HG02870 (cell line): ENCODE measurements at regions not wholly inside any gene's neighbourhood (a gene's known extent, or its start where the extent isn't known, plus 50 kb on each side); places are given as distances from the start of the nearest gene placed in this dataset.
"Not testable (repeated sequence)": the region's sequence is repeated elsewhere in the genome, so short reads cannot be mapped to it uniquely, and the experiment has no call there.

Source experiments
- ATAC-seq: cut with Tn5 transposase; IDR thresholded peaks from one replicate; pipeline ENCODE4 v1.9.1; 2021; ENCODE audit warnings: mild to moderate bottlenecking, moderate library complexity; ENCODE audit not compliant: unreplicated experiment

DNA sequence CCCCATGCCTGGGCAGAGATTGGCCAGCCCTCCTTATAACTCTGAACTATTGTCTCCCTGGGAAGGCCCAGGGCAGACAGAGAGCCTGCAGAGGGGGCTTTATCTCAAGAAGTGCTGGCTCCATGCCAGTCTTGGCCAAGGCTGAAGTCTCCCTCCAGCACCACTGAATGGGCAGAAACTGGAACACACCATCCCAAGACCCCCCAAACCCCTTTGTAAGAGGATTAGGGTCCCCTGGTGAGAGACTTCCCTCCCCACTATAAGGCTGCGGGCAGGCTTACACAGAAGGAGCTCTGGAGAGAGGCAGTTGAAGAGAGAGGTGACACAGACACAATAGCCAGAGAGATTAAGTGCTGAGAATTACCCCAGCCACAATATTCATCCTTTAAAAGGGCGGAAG lies 97.2 kb downstream of the NAV1 start:
- ATAC-seq = no peak

DNA sequence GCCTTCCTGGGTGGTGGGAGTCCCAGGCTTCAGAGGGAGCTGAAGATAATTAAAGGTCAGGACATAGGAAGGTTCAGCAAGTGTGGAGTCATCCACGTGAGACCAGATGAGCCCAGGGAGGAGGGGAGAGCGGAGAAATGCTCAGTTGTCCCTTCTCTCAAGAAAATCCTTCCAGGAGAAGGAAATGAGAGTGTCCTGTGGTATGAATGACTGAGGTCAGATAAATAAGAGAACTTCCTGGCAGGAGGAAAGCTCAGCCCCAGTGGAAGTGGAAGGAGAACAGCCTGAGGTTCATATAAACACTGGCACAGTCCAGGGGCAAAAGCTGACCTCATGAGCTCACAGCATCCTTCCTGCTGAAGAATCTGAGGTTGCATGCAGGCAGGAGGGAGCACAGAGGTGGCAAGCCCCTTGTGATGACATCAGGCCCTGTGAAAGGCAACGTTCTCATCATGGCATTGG lies 97.6 kb downstream of the NAV1 start:
- no peak for ATAC-seq

DNA sequence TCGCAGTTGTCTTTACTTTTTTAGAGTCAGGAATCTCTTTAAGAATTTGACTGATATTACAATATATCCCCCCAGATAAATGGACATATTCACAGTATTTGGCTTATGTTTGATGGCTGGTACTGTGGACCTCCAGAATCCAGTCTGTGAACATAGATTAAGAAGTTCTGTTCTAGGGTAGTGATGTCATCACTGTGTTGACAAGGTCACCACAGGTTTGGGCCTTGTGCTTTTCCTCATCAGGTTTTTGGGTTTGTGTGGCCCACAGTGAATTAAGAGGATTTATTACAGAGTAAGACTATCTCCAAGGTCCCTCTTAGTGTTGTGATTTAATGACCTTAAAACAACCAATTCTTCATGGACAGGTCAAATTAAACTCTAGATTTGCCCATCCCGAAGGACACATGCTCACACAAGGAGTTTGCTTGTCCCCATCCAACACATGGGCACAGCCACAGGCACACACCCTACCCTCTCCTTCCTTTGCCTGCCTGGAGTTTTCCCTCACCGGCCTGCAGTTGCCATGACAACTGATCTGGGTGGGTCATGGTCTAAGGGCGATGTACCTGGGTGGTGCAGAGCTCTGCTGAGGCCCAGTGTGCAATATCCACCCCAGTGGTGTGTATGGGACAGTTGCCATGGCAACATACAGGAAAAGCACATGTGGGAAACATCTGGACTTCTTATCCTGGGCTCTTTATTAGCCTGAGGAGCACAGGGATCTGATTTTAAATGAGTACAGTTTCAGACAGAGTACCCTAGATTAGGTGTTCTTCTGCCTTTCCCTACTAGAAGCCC lies 98.6 kb downstream of the NAV1 start:
- no peak for ATAC-seq

DNA sequence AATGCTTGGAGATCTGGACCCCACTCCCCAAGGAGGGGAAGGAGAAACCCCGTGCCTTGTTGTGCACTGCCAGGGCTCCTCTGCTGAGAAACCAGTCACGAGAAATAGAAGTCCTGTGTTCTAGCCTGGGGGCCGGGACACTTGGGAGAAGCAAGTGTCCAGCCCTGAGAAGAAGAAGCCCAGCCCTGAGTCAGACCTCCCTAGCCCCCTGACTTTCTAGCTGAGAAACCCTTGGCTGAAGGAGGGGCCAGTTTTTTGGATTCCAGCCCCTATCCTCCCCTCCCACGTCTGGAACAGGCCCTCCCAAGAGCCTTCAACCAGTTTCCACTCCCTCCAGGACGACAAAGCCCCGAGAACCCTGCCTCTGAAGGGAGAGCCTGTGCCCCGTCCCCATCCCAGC lies 100.5 kb downstream of the NAV1 start:
- ATAC-seq = no peak

DNA sequence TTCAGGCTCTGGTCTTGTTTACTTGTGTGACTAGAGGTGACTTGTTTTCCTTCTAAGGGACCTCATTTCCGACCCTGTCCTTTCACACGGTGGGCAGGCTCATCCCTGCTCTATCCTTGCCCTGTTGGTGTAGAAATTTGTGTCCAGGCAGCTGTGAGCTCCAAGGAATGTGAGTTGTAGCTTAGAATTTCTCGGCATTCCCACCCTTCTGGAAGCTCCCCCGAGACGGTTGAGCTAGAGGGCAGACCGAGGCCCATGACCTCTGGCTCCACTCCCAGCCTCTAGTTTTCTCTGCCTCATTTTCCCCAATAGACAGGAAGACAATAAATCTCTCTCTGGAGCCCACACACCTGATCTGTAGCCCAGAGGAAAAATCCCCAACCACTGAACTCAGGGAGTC lies 100.9 kb downstream of the NAV1 start:
- no peak for ATAC-seq

DNA sequence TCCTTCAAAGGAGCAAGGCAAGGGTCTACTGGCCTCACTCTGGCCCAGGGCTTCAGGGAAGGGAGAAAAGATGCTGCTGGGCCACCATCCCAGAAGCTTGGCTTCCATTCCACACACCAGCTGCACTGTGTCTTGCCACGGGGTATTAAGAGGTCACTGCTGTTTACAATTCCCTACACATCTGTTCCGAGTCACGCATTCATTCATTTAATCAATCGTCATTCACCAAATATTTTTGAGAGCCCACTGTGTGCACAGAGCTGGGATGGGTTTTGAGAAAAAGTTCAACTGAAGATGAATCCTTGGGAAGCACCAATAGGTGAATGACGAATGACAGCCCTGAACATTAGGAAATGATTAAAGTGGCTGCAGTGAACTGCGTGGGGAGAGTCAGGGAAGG lies 101.7 kb downstream of the NAV1 start:
- ATAC-seq = no peak

DNA sequence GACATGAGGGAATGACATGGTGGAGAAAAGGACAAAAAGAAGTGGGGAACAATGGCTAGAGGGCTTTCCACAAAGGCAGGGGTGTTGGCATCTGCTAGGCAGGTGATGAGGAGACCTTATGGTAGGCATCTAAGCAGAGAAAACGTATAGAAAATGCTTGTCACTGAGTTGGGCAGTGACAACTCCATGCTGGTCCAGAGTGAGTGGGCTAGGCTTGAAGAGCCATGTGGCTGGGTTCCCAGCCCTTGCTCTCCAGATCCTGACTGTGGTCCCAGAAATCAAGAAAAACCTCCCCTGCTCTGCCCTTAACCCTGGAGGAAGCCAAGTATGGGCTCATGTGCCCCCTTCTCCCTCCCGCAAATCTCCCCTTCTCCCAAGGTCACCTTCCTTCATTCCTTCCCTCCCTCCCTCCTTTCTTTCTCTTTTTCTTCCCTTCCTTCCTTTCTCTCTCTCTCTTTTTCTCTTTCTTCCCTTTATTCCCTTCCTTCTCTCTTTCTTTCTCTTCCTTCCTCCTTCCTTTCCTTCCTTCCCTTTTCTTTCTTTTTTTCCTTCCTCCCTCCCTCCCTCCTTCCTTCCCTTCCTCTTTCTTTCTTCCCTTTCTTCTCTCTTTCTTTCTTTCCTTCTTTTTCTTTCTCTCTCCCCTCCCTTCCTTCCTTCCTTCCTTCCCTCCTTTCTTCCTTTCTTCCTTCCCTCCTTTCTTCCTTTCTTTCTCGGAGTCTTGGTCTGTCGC lies 102.8 kb downstream of the NAV1 start:
- ATAC-seq = no peak

DNA sequence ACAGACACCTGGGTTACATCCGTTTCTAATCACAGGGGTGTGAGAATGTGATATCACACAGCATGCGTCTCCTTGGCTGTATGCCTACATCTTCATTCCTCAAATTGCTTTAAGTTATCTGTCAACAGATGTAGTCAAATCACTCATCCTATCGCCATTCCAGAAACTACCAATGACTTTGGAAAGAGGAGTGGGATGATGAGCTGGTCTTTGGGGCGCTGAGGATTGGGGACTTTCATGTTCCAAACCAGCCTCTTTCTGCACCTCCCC lies 104.8 kb downstream of the NAV1 start:
- ATAC-seq = no peak

DNA sequence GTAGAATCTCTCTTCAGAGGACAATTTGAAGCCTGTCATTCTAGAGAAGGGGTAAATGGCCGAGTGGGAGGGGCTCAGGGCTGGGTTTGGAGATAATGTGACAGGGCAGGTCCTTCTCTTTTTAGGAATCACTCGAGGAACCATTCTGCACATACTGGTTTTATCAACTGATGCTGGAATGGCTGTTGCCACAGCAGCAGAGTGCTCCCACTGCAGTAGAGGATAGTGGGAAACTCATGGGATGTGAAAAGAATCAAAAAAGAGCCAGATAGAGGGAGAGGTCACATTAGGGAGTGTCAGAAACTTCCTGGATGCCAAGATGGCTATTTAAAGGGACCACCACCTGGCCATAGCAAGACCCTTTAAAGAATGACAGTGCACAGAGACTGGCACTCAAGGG lies 105.3 kb downstream of the NAV1 start:
- ATAC-seq = no peak

DNA sequence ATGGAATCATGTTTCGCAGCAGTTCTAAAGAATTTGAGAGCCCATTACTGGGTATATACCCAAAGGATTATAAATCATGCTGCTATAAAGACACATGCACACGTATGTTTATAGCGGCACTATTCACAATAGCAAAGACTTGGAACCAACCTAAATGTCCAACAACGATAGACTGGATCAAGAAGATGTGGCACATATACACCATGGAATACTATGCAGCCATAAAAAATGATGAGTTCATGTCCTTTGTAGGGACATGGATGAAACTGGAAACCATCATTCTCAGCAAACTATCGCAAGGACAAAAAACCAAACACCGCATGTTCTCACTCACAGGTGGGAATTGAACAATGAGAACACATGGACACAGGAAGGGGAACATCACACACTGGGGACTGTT lies 106.1 kb downstream of the NAV1 start:
- not testable (repeated sequence) for ATAC-seq

DNA sequence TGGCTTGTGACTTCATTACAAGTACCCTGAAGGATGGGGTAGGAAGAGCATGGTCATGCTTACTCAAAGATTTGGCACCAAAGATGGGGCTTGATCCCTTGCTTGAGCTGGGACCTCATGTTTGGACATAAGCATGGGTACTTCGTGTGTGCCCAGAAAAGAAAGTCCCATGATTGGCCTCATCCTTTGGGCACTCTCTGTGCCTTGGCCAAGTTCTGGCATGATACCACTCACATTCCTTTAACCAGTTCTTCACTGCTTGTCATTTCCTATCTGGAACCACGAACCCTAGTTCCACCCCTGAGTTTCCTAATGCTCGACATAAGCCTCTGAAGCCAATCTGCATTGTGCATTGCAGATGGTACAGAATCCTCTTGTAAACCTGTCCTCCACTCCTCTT lies 107.0 kb downstream of the NAV1 start:
- ATAC-seq = no peak

DNA sequence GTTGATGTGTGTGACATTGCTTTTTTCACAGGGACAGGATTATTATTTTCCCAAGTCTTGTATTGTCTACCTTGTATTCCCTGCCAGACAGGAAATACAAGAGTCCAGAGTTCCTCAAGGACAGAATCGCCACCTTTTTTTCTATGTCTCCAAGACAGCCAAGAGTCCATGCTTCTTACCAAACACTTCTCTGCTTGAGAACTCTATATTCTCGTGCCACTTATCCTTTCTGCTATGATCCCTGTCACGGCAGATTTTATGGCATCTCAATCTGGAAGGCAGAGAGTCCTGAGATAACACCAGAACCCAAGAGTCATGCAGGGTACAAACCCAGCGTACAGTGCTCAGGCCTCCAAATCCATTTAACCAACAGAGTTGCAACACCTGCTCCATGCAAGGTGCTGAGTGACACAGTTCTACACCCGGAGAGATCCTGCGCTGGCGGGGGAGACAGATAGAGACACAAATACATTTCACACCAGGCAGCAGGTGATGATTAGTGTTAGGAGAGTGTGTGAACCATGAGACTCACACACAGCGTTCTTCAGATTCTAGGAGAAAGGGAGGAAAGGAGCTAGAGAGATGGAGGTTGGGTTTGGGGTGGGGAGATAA lies 107.6 kb downstream of the NAV1 start:
- ATAC-seq = no peak

DNA sequence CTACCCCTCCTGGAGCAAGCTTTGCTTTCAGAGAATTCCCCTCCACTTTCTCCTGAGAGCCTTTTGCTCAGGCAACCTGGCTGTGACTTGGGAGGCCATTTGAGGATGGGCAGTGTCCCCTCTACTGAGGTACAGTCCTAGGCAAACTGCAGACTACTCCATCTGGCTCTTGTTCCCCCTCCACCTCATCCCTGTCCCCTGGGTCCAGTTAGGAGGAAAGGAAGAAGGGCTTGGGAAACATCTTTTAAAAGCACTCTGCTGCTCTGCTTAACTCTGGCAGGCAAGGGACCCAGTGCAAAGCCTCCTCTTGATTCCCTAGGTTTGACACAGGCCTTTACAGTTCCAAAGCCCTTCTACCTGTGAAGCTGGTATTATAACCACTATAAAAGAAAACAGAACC lies 108.2 kb downstream of the NAV1 start:
- ATAC-seq = no peak

DNA sequence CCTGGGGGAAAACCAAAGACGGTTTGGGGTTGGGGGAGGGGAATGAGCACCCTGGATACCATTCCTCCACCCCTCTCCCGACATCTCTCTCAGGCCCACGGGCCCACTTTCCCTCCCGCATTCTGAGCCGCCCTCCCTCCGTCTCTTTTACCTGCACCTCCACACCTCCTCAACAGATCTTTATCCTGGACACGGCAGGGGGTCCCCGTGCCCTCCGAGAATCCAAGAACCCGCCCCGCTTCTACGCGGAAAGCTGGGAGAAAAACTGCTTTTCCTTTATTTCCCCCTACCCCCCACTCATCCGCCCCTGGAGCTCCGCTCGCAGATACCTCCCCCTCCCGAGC lies 108.8 kb downstream of the NAV1 start:
- no peak for ATAC-seq

DNA sequence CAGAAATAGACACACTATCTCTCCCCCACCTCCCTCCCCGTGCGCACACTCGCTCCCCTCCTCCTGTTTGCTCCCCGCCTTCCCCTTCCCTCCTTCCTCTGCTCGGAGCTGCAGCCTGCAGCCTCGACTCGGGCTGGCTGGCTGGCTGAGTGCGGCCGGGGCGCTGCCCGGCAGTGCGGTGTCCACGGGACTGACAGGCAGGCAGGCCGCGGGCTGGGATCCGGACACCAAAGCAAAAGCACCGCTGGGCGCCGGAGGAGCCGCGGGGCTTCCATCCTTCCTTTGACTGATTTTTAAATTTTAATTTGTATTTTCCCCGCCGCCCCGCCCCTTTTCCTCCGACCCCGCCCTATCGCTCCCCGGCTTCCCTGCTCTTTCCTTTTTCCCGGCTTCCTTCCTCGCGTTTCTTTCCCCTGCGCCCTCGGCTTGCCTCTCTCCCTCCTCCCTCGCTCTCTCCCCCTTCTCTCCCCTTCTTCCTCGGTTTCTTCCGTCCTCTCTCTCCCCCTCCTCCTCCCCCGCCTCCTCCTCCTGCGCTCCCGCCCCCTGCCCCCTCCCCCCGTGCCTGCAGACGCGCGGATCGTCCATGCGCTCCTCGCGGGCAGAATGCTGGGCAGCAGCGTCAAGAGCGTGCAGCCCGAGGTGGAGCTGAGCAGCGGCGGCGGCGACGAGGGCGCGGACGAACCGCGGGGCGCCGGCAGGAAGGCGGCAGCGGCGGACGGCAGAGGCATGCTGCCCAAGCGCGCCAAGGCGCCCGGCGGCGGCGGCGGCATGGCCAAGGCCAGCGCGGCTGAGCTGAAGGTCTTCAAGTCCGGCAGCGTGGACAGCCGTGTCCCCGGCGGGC lies 109.4 kb downstream of the NAV1 start:
- ATAC-seq = no peak

DNA sequence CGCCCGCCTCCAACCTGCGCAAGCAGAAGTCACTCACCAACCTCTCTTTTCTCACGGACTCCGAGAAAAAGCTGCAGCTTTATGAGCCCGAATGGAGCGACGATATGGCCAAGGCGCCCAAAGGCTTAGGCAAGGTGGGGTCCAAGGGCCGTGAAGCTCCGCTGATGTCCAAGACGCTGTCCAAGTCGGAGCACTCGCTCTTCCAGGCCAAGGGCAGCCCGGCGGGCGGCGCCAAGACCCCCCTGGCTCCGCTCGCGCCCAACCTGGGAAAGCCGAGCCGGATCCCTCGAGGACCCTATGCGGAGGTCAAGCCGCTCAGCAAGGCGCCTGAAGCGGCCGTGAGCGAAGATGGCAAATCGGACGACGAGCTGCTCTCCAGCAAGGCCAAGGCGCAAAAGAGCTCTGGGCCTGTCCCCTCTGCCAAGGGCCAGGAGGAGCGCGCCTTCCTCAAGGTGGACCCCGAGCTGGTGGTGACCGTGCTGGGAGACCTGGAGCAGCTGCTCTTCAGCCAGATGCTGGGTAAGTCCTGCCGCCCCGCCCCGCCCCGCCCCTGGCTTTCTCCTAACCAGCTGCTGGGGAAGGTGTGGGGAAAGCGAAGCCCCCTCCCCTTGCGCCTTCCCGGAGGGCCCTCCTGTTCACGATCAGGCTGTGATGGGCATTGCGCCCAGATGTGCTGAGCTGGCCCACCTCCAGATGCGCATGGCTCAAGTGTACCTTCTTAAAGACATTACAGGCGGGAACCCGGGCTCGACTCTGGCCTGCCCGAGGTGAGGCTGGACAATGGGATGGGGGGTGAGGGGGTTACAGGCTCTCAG lies 110.2 kb downstream of the NAV1 start:
- ATAC-seq = no peak

DNA sequence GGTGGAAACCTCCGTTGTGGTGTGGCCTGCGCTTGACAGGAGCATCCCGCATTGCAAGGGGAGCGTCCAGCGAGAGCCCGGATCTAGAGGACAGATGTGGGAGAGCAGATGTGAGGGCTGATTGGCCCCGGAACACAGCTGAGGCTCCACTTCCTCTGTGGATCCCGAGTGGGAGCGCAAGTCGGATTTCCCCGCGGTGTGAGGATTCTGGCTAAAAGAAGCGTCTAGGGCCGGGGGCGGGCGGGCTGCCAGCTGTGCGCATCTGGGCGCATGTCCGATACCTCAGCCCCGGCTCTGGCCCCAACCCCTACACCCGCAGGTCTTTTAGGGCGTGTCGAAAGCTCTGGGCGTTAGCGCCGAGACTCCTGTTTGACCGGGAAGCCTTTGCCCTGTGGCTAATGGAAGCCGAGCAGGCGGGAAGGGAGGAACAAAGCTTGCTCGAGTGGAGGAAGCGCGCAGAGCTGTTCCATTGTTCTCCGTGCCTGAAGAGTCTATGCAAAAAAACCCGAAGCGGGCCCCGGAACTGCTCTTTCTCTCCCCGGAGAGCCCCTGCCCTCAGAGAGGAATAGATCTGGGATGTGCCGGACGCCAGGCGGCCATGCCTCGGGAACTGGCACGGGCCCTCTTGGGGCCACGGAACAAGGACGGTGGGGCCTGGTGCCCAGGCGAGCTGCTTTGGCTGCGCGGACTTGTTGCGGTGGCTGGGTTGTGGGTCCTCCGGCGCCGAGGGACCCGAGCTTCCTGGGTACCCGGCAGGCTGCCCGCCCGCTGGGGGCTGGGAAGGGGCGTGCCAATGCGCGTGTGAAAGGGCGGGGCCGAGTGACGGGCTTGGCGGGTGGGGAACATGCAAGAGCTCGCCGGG lies 111.1 kb downstream of the NAV1 start:
- ATAC-seq = no peak

DNA sequence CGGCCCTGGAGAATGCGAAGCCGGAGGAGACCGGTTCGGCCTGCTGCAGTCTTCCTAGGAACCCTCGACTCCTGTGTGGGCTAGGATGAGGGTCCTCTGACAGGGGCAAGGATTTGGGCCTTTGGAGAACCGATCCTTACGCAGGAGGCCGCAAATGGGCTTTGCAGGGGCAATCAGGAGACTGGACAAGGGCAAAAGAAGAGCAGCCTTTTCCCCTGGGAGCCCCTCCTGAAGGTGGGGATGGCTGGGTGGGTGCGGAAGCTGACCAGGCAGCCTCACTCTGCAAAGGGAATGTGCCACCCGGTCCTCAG lies 111.7 kb downstream of the NAV1 start:
- ATAC-seq = no peak

DNA sequence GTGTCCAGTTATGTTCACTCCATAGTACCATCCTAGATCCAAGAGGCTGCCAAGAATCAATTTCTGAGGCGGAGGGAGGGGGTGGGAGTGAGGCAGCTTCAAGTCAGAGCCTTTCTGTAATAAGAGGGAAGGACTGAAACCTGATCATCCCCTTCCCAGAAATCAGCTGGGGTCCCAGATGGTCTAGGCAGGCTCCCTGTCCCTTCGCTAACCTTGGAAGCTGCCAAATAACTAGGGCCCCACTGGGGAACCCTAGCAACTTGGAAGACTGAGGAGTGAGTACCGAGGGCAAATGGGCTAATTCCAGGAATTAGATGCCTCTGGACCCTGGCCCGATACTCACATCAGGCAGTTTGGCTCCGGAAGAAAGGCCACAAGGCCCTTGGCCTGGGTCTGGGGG lies 113.3 kb downstream of the NAV1 start:
- no peak for ATAC-seq

DNA sequence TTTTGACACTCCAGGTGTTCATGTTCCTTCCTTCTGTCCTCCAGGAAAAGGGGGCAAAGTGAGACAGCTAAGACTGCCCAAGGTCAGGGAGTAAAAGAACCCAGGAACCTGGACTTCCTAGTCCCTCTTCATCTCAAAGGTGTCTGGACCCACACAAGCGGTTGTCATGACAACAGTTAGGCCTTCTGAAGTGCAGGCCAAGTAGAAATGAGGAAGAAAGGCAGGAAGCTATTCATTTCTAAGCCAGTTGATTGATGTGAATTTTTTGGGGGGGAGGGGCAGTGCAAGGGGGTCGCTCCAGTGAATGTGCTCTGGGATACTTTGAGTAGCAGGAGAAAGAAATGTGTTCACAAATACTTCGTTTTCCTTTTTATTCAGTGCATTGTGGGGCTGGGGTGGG lies 114.3 kb downstream of the NAV1 start:
- ATAC-seq = no peak
